ENCODE measurements at regions not wholly inside any gene's neighbourhood (a gene's known extent, or its start where the extent isn't known, plus 50 kb on each side); places are given as distances from the start of the nearest gene placed in this dataset.
"Not testable (repeated sequence)": the region's sequence is repeated elsewhere in the genome, so short reads cannot be mapped to it uniquely, and the experiment has no call there.

GRCh38 chr2:225254363-225254762, 145.1 kb upstream of the NYAP2 start:
- no peak for DNase-seq (ENCODE audit: low read depth in 4 of 4, low spot score in 2 of 4)

- no peak for DNase-seq (ENCODE audit: low read depth in 4 of 4, low spot score in 2 of 4)
These were observed 154.6 kb upstream of the NYAP2 start for GRCh38 chr2:225244933-225245332.

- no peak for DNase-seq (ENCODE audit: low read depth in 4 of 4, low spot score in 2 of 4)
These were observed 162.7 kb upstream of the NYAP2 start for GRCh38 chr2:225236769-225237323.

- DNase-seq (ENCODE audit: low read depth in 4 of 4, low spot score in 2 of 4): no peak
These were observed 166.3 kb upstream of the NYAP2 start for GRCh38 chr2:225233234-225233633.

GRCh38 chr2:225231900-225232299, 167.6 kb upstream of the NYAP2 start:
- no peak for DNase-seq (ENCODE audit: low read depth in 4 of 4, low spot score in 2 of 4)

GRCh38 chr2:225229346-225229745, 170.2 kb upstream of the NYAP2 start:
- not testable (repeated sequence) for DNase-seq (ENCODE audit: low read depth in 4 of 4, low spot score in 2 of 4)

GRCh38 chr2:225226441-225226840, 173.1 kb upstream of the NYAP2 start:
- no peak for DNase-seq (ENCODE audit: low read depth in 4 of 4, low spot score in 2 of 4)

GRCh38 chr2:225223301-225223700, 176.2 kb upstream of the NYAP2 start:
- DNase-seq (ENCODE audit: low read depth in 4 of 4, low spot score in 2 of 4): no peak

- no peak for DNase-seq (ENCODE audit: low read depth in 4 of 4, low spot score in 2 of 4)
These were observed 165.2 kb upstream of the DOCK10 start for GRCh38 chr2:225207471-225207870.

GRCh38 chr2:225207043-225207442, 164.8 kb upstream of the DOCK10 start:
- DNase-seq (ENCODE audit: low read depth in 4 of 4, low spot score in 2 of 4): no peak

- DNase-seq (ENCODE audit: low read depth in 4 of 4, low spot score in 2 of 4): no peak
These were observed 154.3 kb upstream of the DOCK10 start for GRCh38 chr2:225196579-225196978.

- DNase-seq (ENCODE audit: low read depth in 4 of 4, low spot score in 2 of 4): no peak
These were observed 150.6 kb upstream of the DOCK10 start for GRCh38 chr2:225192869-225193268.

GRCh38 chr2:225190987-225191386, 148.7 kb upstream of the DOCK10 start:
- DNase-seq (ENCODE audit: low read depth in 4 of 4, low spot score in 2 of 4): no peak

GRCh38 chr2:225184948-225185347, 142.7 kb upstream of the DOCK10 start:
- DNase-seq (ENCODE audit: low read depth in 4 of 4, low spot score in 2 of 4): no peak

GRCh38 chr2:225182126-225182525, 139.9 kb upstream of the DOCK10 start:
- no peak for DNase-seq (ENCODE audit: low read depth in 4 of 4, low spot score in 2 of 4)

GRCh38 chr2:225177098-225177497, 134.8 kb upstream of the DOCK10 start:
- DNase-seq (ENCODE audit: low read depth in 4 of 4, low spot score in 2 of 4): no peak

- DNase-seq (ENCODE audit: low read depth in 4 of 4, low spot score in 2 of 4): no peak
These were observed 131.6 kb upstream of the DOCK10 start for GRCh38 chr2:225173909-225174308.

- no peak for DNase-seq (ENCODE audit: low read depth in 4 of 4, low spot score in 2 of 4)
These were observed 129.1 kb upstream of the DOCK10 start for GRCh38 chr2:225171350-225171749.

GRCh38 chr2:225170162-225170561, 127.9 kb upstream of the DOCK10 start:
- DNase-seq (ENCODE audit: low read depth in 4 of 4, low spot score in 2 of 4): no peak

- DNase-seq (ENCODE audit: low read depth in 4 of 4, low spot score in 2 of 4): no peak
These were observed 127.1 kb upstream of the DOCK10 start for GRCh38 chr2:225169396-225169795.

GRCh38 chr2:225165052-225165451, 122.8 kb upstream of the DOCK10 start:
- DNase-seq (ENCODE audit: low read depth in 4 of 4, low spot score in 2 of 4): no peak

- peak in 1 of 4 donors; percentile 1 for DNase-seq (ENCODE audit: low read depth in 4 of 4, low spot score in 2 of 4)
These were observed 122.3 kb upstream of the DOCK10 start for GRCh38 chr2:225164401-225165050.

- DNase-seq (ENCODE audit: low read depth in 4 of 4, low spot score in 2 of 4): no peak
These were observed 116.1 kb upstream of the DOCK10 start for GRCh38 chr2:225158360-225158759.
